GM12878 (cell line): ENCODE measurements at regions not wholly inside any gene's neighbourhood (a gene's known extent, or its start where the extent isn't known, plus 50 kb on each side); places are given as distances from the start of the nearest gene placed in this dataset.
"Not testable (repeated sequence)": the region's sequence is repeated elsewhere in the genome, so short reads cannot be mapped to it uniquely, and the experiment has no call there.

Experiments used
- ATAC-seq: fragments of 200-7000 bp; cut with Tn5 transposase; 3 replicates; pipeline ENCODE4 v1.9.1; 2020; ENCODE audit warnings: mild to moderate bottlenecking, moderate library complexity
- BruUV-seq: library from RNA; stranded (reverse); fragments of 400-500 nt; replicated peaks from 2 replicates; lab custom pipeline; 2021; lab: Mats Ljungman, UMichigan
- CTCF ChIA-PET: fragments of 300-600 bp; sonication (Branson Sonifier 250); formaldehyde crosslinking; extraction: SDS; loops from one replicate; lab custom pipeline; 2021; ENCODE audit warnings: inconsistent platforms; lab: Yijun Ruan, JAX
- POLR2A ChIA-PET: fragments of 350-600 bp; formaldehyde crosslinking; extraction: SDS; loops from one replicate; lab custom pipeline; 2021; ENCODE audit warnings: inconsistent platforms; lab: Charles Lee
- RAD21 ChIA-PET: fragments of 300-600 bp; sonication (Branson Sonifier 250); formaldehyde crosslinking; loops from one replicate; lab custom pipeline; 2023; ENCODE audit warnings: antibody characterized with exemption; ENCODE audit not compliant: unreplicated experiment; lab: Charles Lee
- SMC1A ChIA-PET: fragments of 300-600 bp; sonication (Branson Sonifier 250); formaldehyde crosslinking; loops from one replicate; lab custom pipeline; 2023; ENCODE audit not compliant: unreplicated experiment, uncharacterized antibody; lab: Charles Lee
- DNase-seq: peaks from one replicate; pipeline ENCODE4 v3.0.0-alpha.2; 2011; ENCODE audit warnings: low read depth, low spot score
- FAIRE-seq: peaks from 3 replicates; lab custom pipeline; 2011; peaks lifted over from hg19 to GRCh38; lab: Jason Lieb, UNC
- H2AFZ ChIP-seq: 2 replicates; pipeline ENCODE4 v1.6.0; 2011; ENCODE audit warnings: low read depth, low read length, control low read depth; ENCODE audit not compliant: control insufficient read depth
- H3K27ac ChIP-seq: 2 replicates; pipeline ENCODE4 v1.5.1; 2011; ENCODE audit warnings: control low read depth; ENCODE audit not compliant: control insufficient read depth, insufficient read depth
- H3K27me3 ChIP-seq, 2 experiments: replicated peaks in 1 of 2; 2 replicates each; pipeline versions ENCODE4 v1.6.0 to v1.6.1; 2011; ENCODE audit warnings: low read length in 1 of 2; ENCODE audit not compliant: control insufficient read depth in 2 of 2, insufficient read depth in 2 of 2
- H3K36me3 ChIP-seq, 2 experiments: 2 replicates each; pipeline ENCODE4 v1.5.1; 2011; ENCODE audit warnings: low read length in 1 of 2; ENCODE audit not compliant: control insufficient read depth in 2 of 2, insufficient read depth in 2 of 2
- H3K4me1 ChIP-seq: 2 replicates; pipeline ENCODE4 v1.6.1; 2011; ENCODE audit warnings: mild to moderate bottlenecking, low read length, moderate library complexity, mixed read lengths; ENCODE audit not compliant: control insufficient read depth, insufficient read depth
- H3K4me2 ChIP-seq: 2 replicates; pipeline ENCODE4 v1.6.0; 2011; ENCODE audit warnings: control low read depth; ENCODE audit not compliant: control insufficient read depth, insufficient read depth
- H3K4me3 ChIP-seq: fragments of 200-600 bp; sonication (generic); 2 replicates; pipeline ENCODE4 v1.5.1; 2016
- H3K79me2 ChIP-seq: 2 replicates; pipeline ENCODE4 v1.6.0; 2011; ENCODE audit warnings: low read length; ENCODE audit not compliant: control insufficient read depth, insufficient read depth
- H3K9ac ChIP-seq: 2 replicates; pipeline ENCODE4 v1.8.0; 2011; ENCODE audit warnings: low read length, control low read depth, mixed read lengths; ENCODE audit not compliant: control insufficient read depth, insufficient read depth
- H3K9me3 ChIP-seq: replicated peaks from 3 replicates; pipeline ENCODE4 v1.5.1; 2011; ENCODE audit warnings: mild to moderate bottlenecking, low read length; ENCODE audit not compliant: control insufficient read depth, insufficient read depth
- H4K20me1 ChIP-seq: 2 replicates; pipeline ENCODE4 v1.6.0; 2011; ENCODE audit not compliant: control insufficient read depth, insufficient read depth
- CBFB ChIP-seq: IDR thresholded peaks from 2 replicates; pipeline ENCODE4 v1.6.1; 2016; ENCODE audit warnings: antibody characterized with exemption, low read depth
- JUNB ChIP-seq: IDR thresholded peaks from 2 replicates; pipeline ENCODE4 v1.6.1; 2016; ENCODE audit warnings: antibody characterized with exemption, mild to moderate bottlenecking
- RCOR1 ChIP-seq: conservative IDR thresholded peaks from 2 replicates; pipeline ENCODE4 v1.6.1; 2012; ENCODE audit warnings: low read depth, low read length, improper control_type of control experiment
- SMARCA5 ChIP-seq: fragments of 450-650 bp; IDR thresholded peaks from 2 replicates; pipeline ENCODE4 v1.6.1; 2017; ENCODE audit warnings: mild to moderate bottlenecking
- ZNF24 ChIP-seq: fragments of 450-650 bp; IDR thresholded peaks from 2 replicates; pipeline ENCODE4 v1.6.1; 2017; ENCODE audit warnings: antibody characterized with exemption, mild to moderate bottlenecking
- WGBS: methylation state at CpG from one replicate; pipeline ENCODE4 v1.1.6; 2016; ENCODE audit warnings: low lambda C conversion rate; ENCODE audit not compliant: insufficient replicate concordance, insufficient coverage; ENCODE audit errors: missing lambda C conversion rate; 5-methylcytosine and 5-hydroxymethylcytosine counted together
- in situ Hi-C: fragments of 300-500 bp; cut with MboI; formaldehyde crosslinking; loops from 9 replicates; pipeline ENCODE4 v1.14.3; 2018; ENCODE audit warnings: mixed read lengths
- intact Hi-C: fragments of 100-400 bp; cut with micrococcal nuclease; formaldehyde crosslinking; loops from one replicate; pipeline ENCODE4 v1.14.2; 2022; ENCODE audit not compliant: unreplicated experiment

DNA sequence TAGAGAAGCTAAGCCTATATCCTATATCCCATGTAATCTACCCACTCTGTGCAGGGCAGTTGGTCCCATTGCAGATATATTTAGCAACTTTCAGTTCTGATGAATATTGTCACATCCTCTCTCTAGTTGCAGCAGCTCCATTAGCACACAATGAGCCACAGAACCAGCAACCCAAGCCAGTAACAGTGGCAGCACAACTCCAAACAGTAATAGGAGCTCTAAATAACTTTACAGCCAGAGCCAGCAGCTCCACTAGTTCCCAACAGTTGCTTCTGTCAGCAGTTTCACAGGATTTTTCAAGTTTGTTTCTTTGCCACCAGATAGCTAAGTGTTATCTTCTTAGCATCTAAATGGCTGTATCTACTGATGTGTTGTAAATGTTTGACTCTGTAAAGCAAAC lies 490.8 kb downstream of the HTR1B start:
- no peak for DNase-seq
- RAD21 ChIA-PET, result no interaction called here
- BruUV-seq, result no TSS peak
- no peaks in the 10 kb centered on the region for H3K36me3 ChIP-seq
- no peak overlapping the region for H2AFZ ChIP-seq
- no peaks in the 10 kb centered on the region for H3K4me1 ChIP-seq
- in situ Hi-C loops (no loop called here), intact Hi-C loops (no loop called here)
- no peaks in the 10 kb centered on the region for H3K27me3 ChIP-seq
- SMC1A ChIA-PET, result no interaction called here
- no peak overlapping the region for H3K27ac ChIP-seq
- CTCF ChIA-PET, result interaction anchor here (0.6 kb wide), 1 partner anchor 414 kb away, joined by 3 read pairs; no protein-coding TSS in a partner anchor
- TF ChIP-seq SMARCA5, result no peak
- TF ChIP-seq JUNB, result no peak
- no peak for TF ChIP-seq ZNF24
- TF ChIP-seq CBFB, result no peak
- TF ChIP-seq RCOR1, result no peak
- ATAC-seq, result no peak
- H3K79me2 ChIP-seq, result no peaks in the 10 kb centered on the region
- H3K4me2 ChIP-seq, result no peak overlapping the region
- no peaks in the 10 kb centered on the region for H4K20me1 ChIP-seq
- H3K9me3 ChIP-seq, result no peaks in the 10 kb centered on the region
- H3K4me3 ChIP-seq, result no peak overlapping the region
- H3K9ac ChIP-seq, result no peak overlapping the region
- POLR2A ChIA-PET, result no interaction called here
- no peak for FAIRE-seq

DNA sequence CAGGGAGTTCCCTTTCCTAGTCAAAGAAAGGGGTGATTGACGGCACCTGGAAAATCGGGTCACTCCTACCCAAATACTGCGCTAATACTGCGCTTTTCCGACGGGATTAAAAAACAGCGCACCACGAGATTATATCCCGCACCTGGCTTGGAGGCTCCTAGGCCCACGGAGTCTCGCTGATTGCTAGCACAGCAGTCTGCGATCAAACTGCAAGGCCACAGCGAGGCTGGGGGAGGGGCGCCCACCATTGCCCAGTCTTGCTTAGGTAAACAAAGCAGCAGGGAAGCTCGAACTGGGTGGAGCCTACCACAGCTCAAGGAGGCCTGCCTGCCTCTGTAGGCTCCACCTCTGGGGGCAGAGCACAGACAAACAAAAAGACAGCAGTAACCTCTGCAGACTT lies 504.1 kb downstream of the HTR1B start:
- H3K4me1 ChIP-seq, RAD21 ChIA-PET, BruUV-seq, H3K27ac ChIP-seq, H3K9ac ChIP-seq, H3K4me3 ChIP-seq, H2AFZ ChIP-seq, intact Hi-C loops, CTCF ChIA-PET, H3K9me3 ChIP-seq, SMC1A ChIA-PET, H3K27me3 ChIP-seq, H3K79me2 ChIP-seq, in situ Hi-C loops, ATAC-seq, H3K4me2 ChIP-seq, DNase-seq, POLR2A ChIA-PET, FAIRE-seq, H3K36me3 ChIP-seq, H4K20me1 ChIP-seq: not testable (repeated sequence)
- WGBS, result 43% methylated on average over 15 of the region's 15 CpGs
